ENCODE measurements at regions not wholly inside any gene's neighbourhood (a gene's known extent, or its start where the extent isn't known, plus 50 kb on each side); places are given as distances from the start of the nearest gene placed in this dataset.

DNA sequence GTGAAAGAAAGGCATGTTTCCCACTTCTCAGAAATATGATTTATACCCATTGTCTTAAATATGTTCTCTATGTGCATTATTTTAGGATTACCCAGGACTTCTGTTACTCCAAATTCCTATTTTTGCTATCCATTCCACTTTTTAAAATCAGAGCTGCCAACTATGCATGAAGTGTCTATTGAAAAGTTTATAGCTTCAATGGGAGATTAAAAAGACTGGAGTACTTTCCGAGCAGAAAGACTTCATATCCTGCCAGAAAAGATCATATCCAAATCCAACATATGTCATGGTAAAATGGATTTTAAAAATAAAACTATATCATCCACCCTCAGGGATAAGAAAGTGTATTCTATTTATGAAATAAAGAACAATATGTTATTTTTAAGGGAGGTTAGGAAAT, 212.7 kb downstream of the COL12A1 start:
- no peaks in the 10 kb centered on the region for H3K36me3 ChIP-seq (ENCODE audit: insufficient read depth, low read length)

DNA sequence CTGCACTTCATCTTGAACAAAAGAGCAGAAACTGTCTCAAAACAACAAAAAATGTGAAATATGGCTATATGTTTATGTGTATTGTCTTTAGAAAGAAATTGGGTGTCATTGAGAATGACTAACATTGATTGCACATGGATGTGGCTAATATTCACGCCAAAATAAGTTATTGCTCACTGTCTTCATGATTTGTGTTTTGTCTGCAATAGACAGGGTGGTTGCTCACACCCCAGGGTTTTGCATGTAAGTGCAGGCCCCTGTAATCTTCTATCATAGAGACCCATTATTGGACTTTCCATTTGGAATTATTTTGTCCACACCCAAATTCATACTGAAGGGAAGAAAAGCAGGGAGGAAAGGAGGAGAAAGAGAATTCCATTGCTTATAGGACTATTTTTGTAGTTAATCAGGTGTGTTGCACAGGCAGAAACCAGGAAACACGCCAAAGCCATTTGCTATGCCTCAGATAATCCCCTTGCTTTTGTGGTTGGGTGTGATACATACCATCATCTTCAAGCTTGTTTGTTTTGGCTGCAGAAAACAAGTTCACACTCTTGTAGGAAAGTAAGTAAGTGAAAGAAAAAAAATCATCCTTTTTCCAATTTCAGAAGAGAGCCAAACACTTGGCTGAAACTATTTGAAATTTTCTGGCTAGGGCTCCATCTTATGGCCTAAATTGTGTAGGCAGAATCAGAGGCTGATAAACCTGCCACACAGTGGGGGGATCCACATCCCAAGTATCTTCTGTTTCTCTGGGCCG, 214.1 kb downstream of the COL12A1 start:
- no peak overlapping the region for H3K4me3 ChIP-seq (ENCODE audit: low read length)
- H3K79me2 ChIP-seq (replicated peaks; ENCODE audit: insufficient read depth, low read length): no peaks in the 10 kb centered on the region
- TF ChIP-seq EZH2 (IDR thresholded peaks at IDR 0.05; ENCODE audit: borderline replicate concordance, insufficient read depth, low read length, poor library complexity, severe bottlenecking): no peak
- TF ChIP-seq RAD21 (conservative IDR thresholded peaks at IDR 0.05): no peak
- TF ChIP-seq, protein P1, sequence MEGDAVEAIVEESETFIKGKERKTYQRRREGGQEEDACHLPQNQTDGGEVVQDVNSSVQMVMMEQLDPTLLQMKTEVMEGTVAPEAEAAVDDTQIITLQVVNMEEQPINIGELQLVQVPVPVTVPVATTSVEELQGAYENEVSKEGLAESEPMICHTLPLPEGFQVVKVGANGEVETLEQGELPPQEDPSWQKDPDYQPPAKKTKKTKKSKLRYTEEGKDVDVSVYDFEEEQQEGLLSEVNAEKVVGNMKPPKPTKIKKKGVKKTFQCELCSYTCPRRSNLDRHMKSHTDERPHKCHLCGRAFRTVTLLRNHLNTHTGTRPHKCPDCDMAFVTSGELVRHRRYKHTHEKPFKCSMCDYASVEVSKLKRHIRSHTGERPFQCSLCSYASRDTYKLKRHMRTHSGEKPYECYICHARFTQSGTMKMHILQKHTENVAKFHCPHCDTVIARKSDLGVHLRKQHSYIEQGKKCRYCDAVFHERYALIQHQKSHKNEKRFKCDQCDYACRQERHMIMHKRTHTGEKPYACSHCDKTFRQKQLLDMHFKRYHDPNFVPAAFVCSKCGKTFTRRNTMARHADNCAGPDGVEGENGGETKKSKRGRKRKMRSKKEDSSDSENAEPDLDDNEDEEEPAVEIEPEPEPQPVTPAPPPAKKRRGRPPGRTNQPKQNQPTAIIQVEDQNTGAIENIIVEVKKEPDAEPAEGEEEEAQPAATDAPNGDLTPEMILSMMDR (IDR thresholded peaks at IDR 0.05; ENCODE audit: poor library complexity, severe bottlenecking): no peak
- TF ChIP-seq MXI1 (conservative IDR thresholded peaks at IDR 0.05; ENCODE audit: poor library complexity, severe bottlenecking): no peak
- no peak for TF ChIP-seq SMC3 (conservative IDR thresholded peaks at IDR 0.05; ENCODE audit: poor library complexity)
- TF ChIP-seq, protein P2, sequence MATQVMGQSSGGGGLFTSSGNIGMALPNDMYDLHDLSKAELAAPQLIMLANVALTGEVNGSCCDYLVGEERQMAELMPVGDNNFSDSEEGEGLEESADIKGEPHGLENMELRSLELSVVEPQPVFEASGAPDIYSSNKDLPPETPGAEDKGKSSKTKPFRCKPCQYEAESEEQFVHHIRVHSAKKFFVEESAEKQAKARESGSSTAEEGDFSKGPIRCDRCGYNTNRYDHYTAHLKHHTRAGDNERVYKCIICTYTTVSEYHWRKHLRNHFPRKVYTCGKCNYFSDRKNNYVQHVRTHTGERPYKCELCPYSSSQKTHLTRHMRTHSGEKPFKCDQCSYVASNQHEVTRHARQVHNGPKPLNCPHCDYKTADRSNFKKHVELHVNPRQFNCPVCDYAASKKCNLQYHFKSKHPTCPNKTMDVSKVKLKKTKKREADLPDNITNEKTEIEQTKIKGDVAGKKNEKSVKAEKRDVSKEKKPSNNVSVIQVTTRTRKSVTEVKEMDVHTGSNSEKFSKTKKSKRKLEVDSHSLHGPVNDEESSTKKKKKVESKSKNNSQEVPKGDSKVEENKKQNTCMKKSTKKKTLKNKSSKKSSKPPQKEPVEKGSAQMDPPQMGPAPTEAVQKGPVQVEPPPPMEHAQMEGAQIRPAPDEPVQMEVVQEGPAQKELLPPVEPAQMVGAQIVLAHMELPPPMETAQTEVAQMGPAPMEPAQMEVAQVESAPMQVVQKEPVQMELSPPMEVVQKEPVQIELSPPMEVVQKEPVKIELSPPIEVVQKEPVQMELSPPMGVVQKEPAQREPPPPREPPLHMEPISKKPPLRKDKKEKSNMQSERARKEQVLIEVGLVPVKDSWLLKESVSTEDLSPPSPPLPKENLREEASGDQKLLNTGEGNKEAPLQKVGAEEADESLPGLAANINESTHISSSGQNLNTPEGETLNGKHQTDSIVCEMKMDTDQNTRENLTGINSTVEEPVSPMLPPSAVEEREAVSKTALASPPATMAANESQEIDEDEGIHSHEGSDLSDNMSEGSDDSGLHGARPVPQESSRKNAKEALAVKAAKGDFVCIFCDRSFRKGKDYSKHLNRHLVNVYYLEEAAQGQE (IDR thresholded peaks at IDR 0.05; ENCODE audit: borderline replicate concordance): no peak
- TF ChIP-seq TAF1 (IDR thresholded peaks at IDR 0.05; ENCODE audit: low read depth): no peak
- TF ChIP-seq EP300 (conservative IDR thresholded peaks at IDR 0.05; ENCODE audit: poor library complexity, severe bottlenecking): no peak
- no peak for TF ChIP-seq POLR2AphosphoS5 (IDR thresholded peaks at IDR 0.05)
- no peaks in the 10 kb centered on the region for H3K36me3 ChIP-seq (ENCODE audit: insufficient read depth, low read length)
- no peak overlapping the region for H3K9ac ChIP-seq (ENCODE audit: low read length)
- no peaks in the 10 kb centered on the region for H3K9me3 ChIP-seq (ENCODE audit: low read length)
- H3K27ac ChIP-seq (ENCODE audit: low read length): no peak overlapping the region
- no peaks in the 10 kb centered on the region for H3K27me3 ChIP-seq (ENCODE audit: insufficient read depth, low read depth, low read length)
- no peaks in the 10 kb centered on the region for H4K20me1 ChIP-seq (ENCODE audit: insufficient read depth)
- H2AFZ ChIP-seq (ENCODE audit: low read depth, low read length): no peak overlapping the region
- no peaks in the 10 kb centered on the region for H3F3A ChIP-seq (ENCODE audit: insufficient read depth, low read length, poor library complexity, severe bottlenecking)
- no peaks in the 10 kb centered on the region for H3K9me2 ChIP-seq (ENCODE audit: insufficient read depth, low read length)
- H3K4me2 ChIP-seq (ENCODE audit: low read length): no peak overlapping the region

More for the DNA sequence above, 212.7 kb downstream of the COL12A1 start:
- TF ChIP-seq RAD21 (conservative IDR thresholded peaks at IDR 0.05) (no peak), POLR2AphosphoS5 (IDR thresholded peaks at IDR 0.05) (no peak), TAF1 (IDR thresholded peaks at IDR 0.05; ENCODE audit: low read depth) (no peak), EZH2 (IDR thresholded peaks at IDR 0.05; ENCODE audit: borderline replicate concordance, insufficient read depth, low read length, poor library complexity, severe bottlenecking) (no peak), SMC3 (conservative IDR thresholded peaks at IDR 0.05; ENCODE audit: poor library complexity) (no peak), EP300 (conservative IDR thresholded peaks at IDR 0.05; ENCODE audit: poor library complexity, severe bottlenecking) (no peak)
- TF ChIP-seq, protein P2 (IDR thresholded peaks at IDR 0.05; ENCODE audit: borderline replicate concordance): no peak
- Histone ChIP-seq H4K20me1 (ENCODE audit: insufficient read depth) (no peaks in the 10 kb centered on the region), H3K27ac (ENCODE audit: low read length) (no peak overlapping the region), H3K27me3 (ENCODE audit: insufficient read depth, low read depth, low read length) (no peaks in the 10 kb centered on the region), H3F3A (ENCODE audit: insufficient read depth, low read length, poor library complexity, severe bottlenecking) (no peaks in the 10 kb centered on the region), H3K9me3 (ENCODE audit: low read length) (no peaks in the 10 kb centered on the region), H3K9me2 (ENCODE audit: insufficient read depth, low read length) (no peaks in the 10 kb centered on the region), H3K4me2 (ENCODE audit: low read length) (no peak overlapping the region), H3K79me2 (replicated peaks; ENCODE audit: insufficient read depth, low read length) (no peaks in the 10 kb centered on the region), H3K4me3 (ENCODE audit: low read length) (no peak overlapping the region), H2AFZ (ENCODE audit: low read depth, low read length) (no peak overlapping the region), H3K9ac (ENCODE audit: low read length) (no peak overlapping the region)

Data from neural cell (in vitro differentiated cells).